ENCODE measurements at regions not wholly inside any gene's neighbourhood (a gene's known extent, or its start where the extent isn't known, plus 50 kb on each side); places are given as distances from the start of the nearest gene placed in this dataset.

DNA sequence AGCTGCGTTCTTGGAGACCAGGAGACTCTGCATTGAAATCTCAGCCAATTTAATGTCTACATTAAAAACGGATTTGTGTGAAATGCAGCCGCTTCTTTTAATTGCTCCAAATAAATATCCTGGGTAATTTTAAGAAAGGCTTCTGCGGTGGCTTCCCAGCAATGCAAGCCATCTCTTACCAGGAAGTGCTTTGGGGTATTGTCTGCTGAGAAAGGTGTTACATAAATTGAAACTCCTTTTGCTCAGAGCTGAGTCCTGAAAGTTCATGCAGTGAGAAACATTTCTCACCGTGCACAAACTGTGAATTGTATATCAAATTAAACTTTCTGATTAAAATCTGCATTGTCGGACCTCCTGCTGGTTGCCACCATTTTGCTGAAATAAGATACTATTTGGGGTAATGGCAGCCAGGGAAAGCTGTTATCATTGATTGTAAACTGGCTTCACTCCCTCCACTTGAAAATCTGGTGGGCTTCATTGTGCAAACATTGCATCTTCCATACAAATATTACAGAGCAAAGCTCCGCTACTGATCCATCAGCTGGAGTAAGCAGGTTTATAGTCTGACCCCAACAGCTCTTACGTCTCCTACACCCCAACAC lies 59.5 kb downstream of the ZIC5 start:
- DNase-seq (ENCODE audit: low read depth in 4 of 4, low spot score in 3 of 4), result no peak

GRCh38 chr13:99911069-99911964 lies 60.2 kb downstream of the ZIC5 start:
- no peak for DNase-seq (ENCODE audit: low read depth in 4 of 4, low spot score in 3 of 4)

GRCh38 chr13:99909836-99910619 lies 61.5 kb downstream of the ZIC5 start:
- no peak for DNase-seq (ENCODE audit: low read depth in 4 of 4, low spot score in 3 of 4)

DNA sequence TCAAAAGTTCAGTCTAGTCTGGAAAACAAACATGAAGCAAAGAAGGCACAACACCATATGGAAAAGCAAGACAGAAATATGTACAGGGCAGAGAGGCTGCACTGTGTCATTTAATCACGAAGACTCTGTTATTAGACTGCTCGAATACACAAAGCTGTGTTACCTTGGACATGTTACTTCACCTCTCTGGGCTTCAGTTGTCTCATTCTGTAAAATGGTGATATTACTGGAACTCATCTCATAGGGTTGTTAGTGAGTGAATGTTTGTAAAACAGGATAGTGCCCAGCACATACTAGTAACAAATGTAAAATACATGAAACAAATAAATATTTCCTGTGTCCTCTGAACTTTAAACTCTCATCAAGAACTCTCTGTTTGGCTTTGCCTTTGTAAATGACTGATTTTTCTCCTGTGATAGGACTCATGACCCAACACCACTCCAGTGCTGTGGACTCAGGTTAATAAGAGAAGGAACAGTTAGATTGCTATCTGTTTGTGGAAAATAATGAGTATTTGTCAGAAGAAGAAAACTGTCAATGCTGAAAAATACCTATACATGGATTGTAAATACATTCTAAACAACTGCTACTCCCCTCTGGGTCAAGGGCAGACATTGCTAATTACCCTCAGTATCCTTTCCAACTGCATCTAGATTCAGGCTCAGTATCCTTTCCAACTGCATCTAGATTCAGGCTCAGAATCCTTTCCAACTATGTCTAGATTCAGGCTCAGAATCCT lies 62.3 kb downstream of the ZIC5 start:
- DNase-seq (ENCODE audit: low read depth in 4 of 4, low spot score in 3 of 4), result no peak

GRCh38 chr13:99908140-99908803 lies 63.3 kb downstream of the ZIC5 start:
- DNase-seq (ENCODE audit: low read depth in 4 of 4, low spot score in 3 of 4), result no peak

- no peak for DNase-seq (ENCODE audit: low read depth in 4 of 4, low spot score in 3 of 4)
Observed at GRCh38 chr13:99907627-99908026, 63.9 kb downstream of the ZIC5 start.

DNA sequence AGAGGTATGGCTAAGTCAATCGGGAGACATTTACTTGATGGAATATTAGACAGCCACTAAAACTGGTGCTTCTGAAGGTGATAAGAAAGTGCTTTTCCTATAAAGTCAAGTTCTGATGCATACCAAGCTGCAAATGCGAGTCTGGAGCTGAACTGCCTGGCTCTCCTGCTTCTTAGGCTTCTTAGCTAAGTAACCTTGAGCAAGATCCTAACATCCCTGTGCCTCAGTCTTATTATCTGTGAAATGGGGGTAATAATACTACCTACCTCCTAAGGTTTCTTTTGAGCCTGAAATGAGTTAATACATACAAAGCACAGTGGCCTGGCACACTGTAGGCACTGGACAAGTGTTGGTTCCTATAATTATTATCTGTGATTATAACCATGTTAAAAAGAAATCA lies 64.5 kb downstream of the ZIC5 start:
- DNase-seq (ENCODE audit: low read depth in 4 of 4, low spot score in 3 of 4), result no peak

GRCh38 chr13:99905814-99906213 lies 65.8 kb downstream of the ZIC5 start:
- no peak for DNase-seq (ENCODE audit: low read depth in 4 of 4, low spot score in 3 of 4)

DNA sequence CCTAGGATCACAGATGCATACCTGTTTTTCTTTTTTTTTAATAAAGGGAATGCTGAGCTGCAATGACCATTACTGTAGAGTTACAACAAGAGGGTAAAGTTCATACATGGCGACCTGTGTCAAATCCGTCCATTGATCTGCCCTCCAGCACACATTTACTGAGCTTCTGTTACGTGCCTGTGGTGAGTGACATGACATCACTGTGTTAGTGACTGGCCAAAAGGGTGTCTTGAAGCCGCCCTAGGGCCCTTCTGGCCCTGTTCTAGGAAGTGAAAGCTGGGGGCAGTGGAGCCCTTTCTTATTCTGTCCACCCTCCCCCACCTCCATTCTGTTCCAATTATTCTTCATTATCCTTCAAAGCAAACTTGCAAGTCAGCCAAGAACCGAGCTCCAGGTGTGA lies 66.3 kb downstream of the ZIC5 start:
- no peak for DNase-seq (ENCODE audit: low read depth in 4 of 4, low spot score in 3 of 4)

DNA sequence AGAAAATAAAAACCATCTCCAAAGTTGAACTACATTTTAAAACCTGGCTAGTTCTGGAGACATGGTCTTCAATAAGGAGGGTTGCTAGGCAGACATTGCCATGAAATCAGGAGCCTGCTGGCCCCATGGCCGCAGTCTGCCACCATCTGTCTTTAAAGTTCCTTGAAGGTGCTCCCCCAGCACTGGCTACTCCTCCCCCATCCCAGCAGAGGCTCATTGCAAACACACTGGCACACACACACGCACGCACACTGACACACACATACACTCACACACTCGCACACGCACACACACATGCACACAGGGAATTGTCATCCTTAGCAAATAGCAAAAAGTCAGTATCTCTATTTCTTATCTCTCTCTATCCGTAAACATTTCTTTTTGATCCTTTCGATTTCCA lies 68.4 kb downstream of the ZIC5 start:
- DNase-seq (ENCODE audit: low read depth in 4 of 4, low spot score in 3 of 4), result no peak

DNA sequence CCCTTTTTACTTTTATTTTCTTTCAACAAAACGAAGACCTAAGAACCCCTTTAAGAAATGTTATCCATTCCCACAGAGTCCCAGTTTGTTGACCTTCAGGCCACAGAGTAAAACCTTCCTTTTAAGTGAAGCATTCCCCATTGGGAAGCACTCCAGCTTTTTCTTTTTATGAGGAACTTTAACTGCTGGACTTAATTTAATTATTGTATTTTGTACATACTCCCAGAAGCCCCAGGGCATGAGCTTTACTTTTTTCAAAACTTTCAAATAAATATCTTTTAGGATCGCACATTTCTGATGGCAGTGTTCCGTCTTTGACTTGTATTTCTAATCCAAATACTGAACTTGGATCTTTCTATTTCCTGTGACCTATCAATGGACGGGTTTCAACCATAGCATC lies 68.9 kb downstream of the ZIC5 start:
- no peak for DNase-seq (ENCODE audit: low read depth in 4 of 4, low spot score in 3 of 4)

- no peak for DNase-seq (ENCODE audit: low read depth in 4 of 4, low spot score in 3 of 4)
Observed at GRCh38 chr13:99900960-99901359, 70.6 kb downstream of the ZIC5 start.

GRCh38 chr13:99898421-99898820 lies 73.1 kb downstream of the ZIC5 start:
- DNase-seq (ENCODE audit: low read depth in 4 of 4, low spot score in 3 of 4), result no peak

DNA sequence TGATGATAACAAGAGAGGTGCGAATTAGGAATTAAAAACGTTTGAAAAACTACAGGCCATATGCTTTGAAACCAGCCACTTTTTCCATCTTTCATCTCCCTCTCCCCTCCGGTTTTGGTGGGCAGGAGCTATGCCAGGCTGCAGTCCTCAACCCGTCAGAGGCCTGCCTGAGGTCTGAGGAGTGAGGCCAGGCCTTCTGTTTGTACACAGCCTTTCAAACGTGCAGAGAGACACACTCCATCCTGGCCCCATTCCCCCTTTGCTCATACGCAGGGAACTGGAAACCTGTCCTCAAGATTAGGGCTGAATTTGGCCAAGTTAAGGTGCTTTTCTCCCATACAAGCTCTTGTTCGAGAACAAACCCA lies 74.5 kb downstream of the ZIC5 start:
- DNase-seq (ENCODE audit: low read depth in 4 of 4, low spot score in 3 of 4), result no peak

GRCh38 chr13:99896369-99897075 lies 75.0 kb downstream of the ZIC5 start:
- no peak for DNase-seq (ENCODE audit: low read depth in 4 of 4, low spot score in 3 of 4)

DNA sequence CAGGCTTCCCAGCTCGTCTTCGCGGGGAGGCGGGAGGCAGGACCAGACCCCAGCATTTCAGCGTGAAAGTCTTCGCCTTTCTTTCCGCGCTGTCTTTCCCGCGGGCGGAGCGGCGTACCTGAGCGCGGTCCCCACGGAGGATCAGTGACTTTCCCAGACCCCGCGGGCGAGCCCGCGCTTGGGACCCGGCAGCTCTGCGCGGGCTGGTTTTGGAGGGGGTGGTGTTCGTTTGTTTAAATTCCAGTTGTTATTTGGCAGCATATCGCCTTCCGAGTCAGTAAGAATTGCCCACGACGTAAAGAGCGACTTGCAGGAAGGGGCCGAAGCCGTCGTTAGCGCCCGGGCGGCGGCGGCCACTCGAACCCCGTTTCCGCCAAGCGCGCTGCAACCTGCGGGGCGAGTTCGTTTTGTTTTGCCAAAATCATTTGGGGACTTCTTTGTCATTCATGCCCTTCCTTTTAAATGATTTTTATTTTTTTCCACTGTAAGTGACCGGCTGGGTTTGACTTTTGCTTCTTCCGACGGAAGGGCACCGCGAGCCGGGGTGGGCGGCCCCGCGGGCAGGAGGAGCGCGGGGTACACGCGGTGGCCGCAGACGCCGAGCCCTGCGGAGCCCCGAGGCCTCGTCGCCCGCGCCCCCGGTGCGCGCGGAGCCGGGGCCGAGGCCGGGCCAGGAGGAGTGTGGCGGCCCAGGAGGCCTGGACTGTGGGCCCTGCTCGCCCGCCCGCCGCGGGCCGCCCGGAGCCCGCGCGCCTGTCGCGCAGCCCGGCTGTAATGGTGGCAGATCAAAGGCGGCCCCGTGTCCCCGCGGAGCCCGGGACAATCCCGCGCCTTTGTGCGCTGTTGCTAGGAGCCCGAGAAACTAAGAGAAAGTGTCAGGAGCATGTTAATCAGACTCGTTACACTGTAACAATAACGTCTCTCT lies 75.9 kb downstream of the ZIC5 start:
- DNase-seq (ENCODE audit: low read depth in 4 of 4, low spot score in 3 of 4), result peak in 1 of 4 donors; percentile 41

- peak in 1 of 4 donors; percentile 15 for DNase-seq (ENCODE audit: low read depth in 4 of 4, low spot score in 3 of 4)
Observed at GRCh38 chr13:99894840-99895443, 76.6 kb downstream of the ZIC5 start.
